IMR-90 (cell line): ENCODE measurements at regions not wholly inside any gene's neighbourhood (a gene's known extent, or its start where the extent isn't known, plus 50 kb on each side); places are given as distances from the start of the nearest gene placed in this dataset.

Experiments used
- ATAC-seq: fragments of 200-7000 bp; cut with Tn5 transposase; 2 replicates; pipeline ENCODE4 v1.9.1; 2020; ENCODE audit warnings: low read depth, mild to moderate bottlenecking, moderate library complexity
- BruUV-seq: library from RNA; stranded (reverse); fragments of 400-500 nt; replicated peaks from 2 replicates; lab custom pipeline; 2021; lab: Mats Ljungman, UMichigan
- CTCF ChIA-PET: fragments of 300-600 bp; formaldehyde crosslinking; extraction: SDS; loops from one replicate; lab custom pipeline; 2021; ENCODE audit warnings: antibody characterized with exemption; lab: Yijun Ruan, JAX
- POLR2A ChIA-PET: fragments of 300-600 bp; sonication (Branson Sonifier 250); formaldehyde crosslinking; loops from one replicate; lab custom pipeline; 2022; ENCODE audit warnings: antibody characterized with exemption; ENCODE audit not compliant: unreplicated experiment; lab: Charles Lee
- DNase-seq: peaks from one replicate; pipeline ENCODE4 v3.0.0; 2013
- H2AFZ ChIP-seq: replicated peaks from 2 replicates; pipeline ENCODE3; 2013; ENCODE audit warnings: low read length, mild to moderate bottlenecking; ENCODE audit not compliant: poor library complexity
- H2AK5ac ChIP-seq: 2 replicates; pipeline ENCODE4 v1.6.1; 2013; ENCODE audit warnings: low read depth, low read length, inconsistent platforms
- H2AK9ac ChIP-seq: replicated peaks from 2 replicates; pipeline ENCODE3; 2013; ENCODE audit warnings: mild to moderate bottlenecking, low read depth, low read length, moderate library complexity; ENCODE audit not compliant: poor library complexity
- H2BK120ac ChIP-seq: 2 replicates; pipeline ENCODE4 v1.6.1; 2013; ENCODE audit warnings: low read depth, low read length, inconsistent platforms
- H2BK15ac ChIP-seq: 3 replicates; pipeline ENCODE4 v1.6.1; 2013; ENCODE audit warnings: low read depth, low read length, inconsistent platforms
- H2BK20ac ChIP-seq: 2 replicates; pipeline ENCODE4 v1.6.1; 2013; ENCODE audit warnings: low read depth, mild to moderate bottlenecking, inconsistent platforms, low read length, moderate library complexity
- H2BK5ac ChIP-seq: 2 replicates; pipeline ENCODE4 v1.6.1; 2013; ENCODE audit warnings: mild to moderate bottlenecking, low read depth, low read length, inconsistent platforms; ENCODE audit not compliant: poor library complexity, severe bottlenecking
- H3K14ac ChIP-seq: replicated peaks from 2 replicates; pipeline ENCODE4 v1.6.1; 2013; ENCODE audit warnings: low read depth, low read length, inconsistent platforms
- H3K18ac ChIP-seq: 2 replicates; pipeline ENCODE4 v1.6.1; 2013; ENCODE audit warnings: low read depth, low read length, control low read depth
- H3K23ac ChIP-seq: 2 replicates; pipeline ENCODE4 v1.6.1; 2013; ENCODE audit warnings: low read depth, low read length, inconsistent platforms
- H3K27ac ChIP-seq: 2 replicates; pipeline ENCODE4 v1.5.1; 2013; ENCODE audit warnings: mild to moderate bottlenecking, control low read depth, low read length; ENCODE audit not compliant: insufficient read depth
- H3K27me3 ChIP-seq: 2 replicates; pipeline ENCODE4 v1.6.1; 2013; ENCODE audit warnings: low read length; ENCODE audit not compliant: control insufficient read depth, insufficient read depth
- H3K36me3 ChIP-seq: 2 replicates; pipeline ENCODE4 v1.6.1; 2013; ENCODE audit warnings: low read length, mixed read lengths; ENCODE audit not compliant: control insufficient read depth, insufficient read depth
- H3K4ac ChIP-seq: 2 replicates; pipeline ENCODE4 v1.6.1; 2013; ENCODE audit warnings: low read depth, low read length, inconsistent platforms
- H3K4me1 ChIP-seq: 2 replicates; pipeline ENCODE4 v1.6.1; 2013; ENCODE audit warnings: low read length, mixed read lengths; ENCODE audit not compliant: control insufficient read depth, insufficient read depth
- H3K4me2 ChIP-seq: 2 replicates; pipeline ENCODE4 v1.6.1; 2013; ENCODE audit warnings: low read depth, mild to moderate bottlenecking, control low read depth, low read length, moderate library complexity
- H3K4me3 ChIP-seq: 2 replicates; pipeline ENCODE4 v1.5.1; 2013; ENCODE audit warnings: low read depth, mild to moderate bottlenecking, control low read depth, low read length, moderate library complexity; ENCODE audit not compliant: insufficient read depth
- H3K56ac ChIP-seq: 2 replicates; pipeline ENCODE4 v1.6.1; 2013; ENCODE audit warnings: low read length, inconsistent platforms; ENCODE audit not compliant: insufficient read depth; ENCODE audit errors: extremely low read depth
- H3K79me1 ChIP-seq, 2 experiments: 2 replicates each; pipeline ENCODE4 v1.6.1; 2013; ENCODE audit warnings: low read length in 2 of 2, inconsistent platforms in 1 of 2, low read depth in 1 of 2
- H3K9ac ChIP-seq: 2 replicates; pipeline ENCODE4 v1.6.1; 2013; ENCODE audit warnings: low read depth, low read length, control low read depth
- H3K9me1 ChIP-seq: 2 replicates; pipeline ENCODE4 v1.6.1; 2013; ENCODE audit warnings: low read length, inconsistent platforms; ENCODE audit not compliant: insufficient read depth
- H3K9me3 ChIP-seq: 2 replicates; pipeline ENCODE4 v1.6.1; 2013; ENCODE audit warnings: low read length; ENCODE audit not compliant: control insufficient read depth, insufficient read depth
- H4K20me1 ChIP-seq: 2 replicates; pipeline ENCODE4 v1.6.1; 2013; ENCODE audit warnings: low read length, inconsistent platforms; ENCODE audit not compliant: insufficient read depth
- H4K5ac ChIP-seq: 2 replicates; pipeline ENCODE4 v1.6.1; 2013; ENCODE audit warnings: mild to moderate bottlenecking, low read depth, low read length, control low read depth
- H4K8ac ChIP-seq, 2 experiments: 2 replicates each; pipeline ENCODE4 v1.6.1; 2013; ENCODE audit warnings: low read depth in 2 of 2, low read length in 2 of 2, control low read depth in 1 of 2, inconsistent platforms in 1 of 2
- H4K91ac ChIP-seq: 2 replicates; pipeline ENCODE4 v1.6.1; 2013; ENCODE audit warnings: low read depth, low read length, inconsistent platforms; ENCODE audit not compliant: insufficient read depth
- BHLHE40 ChIP-seq: fragments of 150-350 bp; IDR thresholded peaks from 2 replicates; pipeline ENCODE4 v1.6.1; 2016; ENCODE audit warnings: mild to moderate bottlenecking, low read depth, low read length
- CEBPB ChIP-seq: IDR thresholded peaks from 2 replicates; pipeline ENCODE4 v1.6.1; 2012; ENCODE audit warnings: low read depth, low read length, improper control_type of control experiment
- CHD1 ChIP-seq: IDR thresholded peaks from 2 replicates; pipeline ENCODE4 v1.6.1; 2012; ENCODE audit warnings: low read depth, low read length, improper control_type of control experiment
- FOS ChIP-seq: fragments of 150-350 bp; IDR thresholded peaks from 2 replicates; pipeline ENCODE4 v1.6.1; 2016; ENCODE audit warnings: low read depth, low read length
- MAFK ChIP-seq: IDR thresholded peaks from 2 replicates; pipeline ENCODE4 v1.6.1; 2012; ENCODE audit warnings: low read depth, low read length, improper control_type of control experiment
- MAZ ChIP-seq: IDR thresholded peaks from 2 replicates; pipeline ENCODE4 v1.6.1; 2012; ENCODE audit warnings: low read depth, mild to moderate bottlenecking, low read length, improper control_type of control experiment, moderate library complexity, borderline replicate concordance
- MXI1 ChIP-seq: IDR thresholded peaks from 2 replicates; pipeline ENCODE4 v1.6.1; 2012; ENCODE audit warnings: low read depth, mild to moderate bottlenecking, low read length, moderate library complexity, borderline replicate concordance
- NFE2L2 ChIP-seq: fragments of 150-350 bp; IDR thresholded peaks from 2 replicates; pipeline ENCODE4 v1.6.1; 2016; ENCODE audit warnings: low read depth, mild to moderate bottlenecking, low read length
- POLR2A ChIP-seq: IDR thresholded peaks from 2 replicates; pipeline ENCODE4 v1.6.1; 2012; ENCODE audit warnings: mild to moderate bottlenecking, low read depth, low read length
- RAD21 ChIP-seq: IDR thresholded peaks from 2 replicates; pipeline ENCODE4 v1.6.1; 2012; ENCODE audit warnings: low read length, improper control_type of control experiment
- RCOR1 ChIP-seq: IDR thresholded peaks from 2 replicates; pipeline ENCODE4 v1.6.1; 2012; ENCODE audit warnings: mild to moderate bottlenecking, low read length, improper control_type of control experiment; ENCODE audit not compliant: insufficient replicate concordance
- RFX5 ChIP-seq: IDR thresholded peaks from 2 replicates; pipeline ENCODE4 v1.8.0; 2012; ENCODE audit warnings: low read depth, mild to moderate bottlenecking, low read length, moderate library complexity
- SMC3 ChIP-seq: fragments of 150-350 bp; IDR thresholded peaks from 2 replicates; pipeline ENCODE4 v1.6.1; 2016; ENCODE audit warnings: low read depth, mild to moderate bottlenecking, antibody characterized with exemption, low read length, moderate library complexity
- WGBS, 2 experiments: methylation state at CpG; one replicate each; pipeline versions ENCODE4 v1.1.5 to v1.1.7; 2013; ENCODE audit warnings: missing lambda C conversion rate in 2 of 2; ENCODE audit not compliant: insufficient read length in 1 of 2; ENCODE audit errors: extremely low coverage in 2 of 2; 5-methylcytosine and 5-hydroxymethylcytosine counted together
- dilution Hi-C: fragments of 300-500 bp; cut with HindIII; formaldehyde crosslinking; loops from one replicate; pipeline ENCODE4 v1.14.3; 2018; ENCODE audit warnings: low sequenced_read_pairs; ENCODE audit not compliant: unreplicated experiment
- in situ Hi-C: fragments of 300-500 bp; cut with MboI; formaldehyde crosslinking; loops from 3 replicates; pipeline ENCODE4 v1.14.3; 2019; ENCODE audit warnings: low sequenced_read_pairs, inconsistent platforms, mixed read lengths
- intact Hi-C: fragments of 100-400 bp; cut with micrococcal nuclease; formaldehyde crosslinking; loops from 2 replicates; pipeline ENCODE4 v1.10.0; 2022
- TF ChIP-seq, protein P1 (sequence below): fragments of 150-350 bp; IDR thresholded peaks from 2 replicates; pipeline ENCODE4 v1.6.1; 2016; ENCODE audit warnings: low read depth, mild to moderate bottlenecking, low read length, moderate library complexity, borderline replicate concordance
- TF ChIP-seq, protein P2 (sequence below): conservative IDR thresholded peaks from 2 replicates; pipeline ENCODE4 v1.5.1; 2012; ENCODE audit warnings: mild to moderate bottlenecking, low read depth, low read length, improper control_type of control experiment
- TF ChIP-seq, protein P3 (sequence below): fragments of 150-350 bp; IDR thresholded peaks from 2 replicates; pipeline ENCODE4 v1.6.1; 2017; ENCODE audit warnings: mild to moderate bottlenecking, antibody characterized with exemption, low read length, low read depth

DNA sequence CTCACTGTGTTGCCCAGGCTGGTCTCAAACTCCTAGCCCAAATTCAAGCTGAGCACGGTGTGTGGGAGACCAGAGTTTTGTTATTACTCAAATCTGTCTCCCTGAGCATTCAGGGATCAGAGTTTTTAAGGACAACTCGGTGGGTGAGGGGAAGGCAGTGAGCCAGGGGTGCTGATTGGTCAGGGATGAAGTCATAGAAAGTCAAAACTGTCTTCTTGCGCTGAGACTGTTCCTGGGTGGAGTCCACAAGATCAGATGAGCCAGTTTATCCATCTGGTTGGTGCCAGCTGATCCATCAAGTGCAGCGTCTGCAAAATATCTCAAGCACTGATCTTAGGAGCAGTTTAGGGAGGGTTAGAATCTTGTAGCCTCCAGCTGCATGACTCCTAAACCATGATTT, 346.3 kb downstream of the TMEM114 start:
- CTCF ChIA-PET = no interaction called here
- POLR2A ChIA-PET = no interaction called here
- DNase-seq (no peak), ATAC-seq (no peak)
- in situ Hi-C loops = no loop called here
- Histone ChIP-seq H2BK5ac (no peak overlapping the region), H4K5ac (no peak overlapping the region), H3K4me1 (no peaks in the 10 kb centered on the region), H3K4ac (no peak overlapping the region), H4K91ac (no peak overlapping the region), H4K20me1 (no peaks in the 10 kb centered on the region), H3K79me1 (no peaks in the 10 kb centered on the region), H3K9me1 (no peaks in the 10 kb centered on the region), H3K14ac (no peak overlapping the region), H3K56ac (no peak overlapping the region), H2AK9ac (no peak overlapping the region), H3K36me3 (no peaks in the 10 kb centered on the region), H3K18ac (no peak overlapping the region), H4K8ac (no peak overlapping the region), H3K9me3 (peaks cover 15% of the 10 kb centered on the region), H2AK5ac (no peak overlapping the region), H2BK15ac (no peak overlapping the region), H3K4me3 (no peak overlapping the region), H3K4me2 (no peak overlapping the region), H3K27me3 (no peaks in the 10 kb centered on the region), H2BK20ac (no peak overlapping the region), H2AFZ (no peak overlapping the region), H3K23ac (no peak overlapping the region), H3K9ac (no peak overlapping the region), H3K27ac (no peak overlapping the region), H2BK120ac (no peak overlapping the region)
- TF ChIP-seq CEBPB (no peak), MAZ (no peak), RFX5 (no peak), RAD21 (no peak), RCOR1 (no peak), CHD1 (no peak), MAFK (no peak), MXI1 (no peak), FOS (no peak), POLR2A (no peak), SMC3 (no peak), NFE2L2 (no peak), BHLHE40 (no peak)
- TF ChIP-seq, protein P1, sequence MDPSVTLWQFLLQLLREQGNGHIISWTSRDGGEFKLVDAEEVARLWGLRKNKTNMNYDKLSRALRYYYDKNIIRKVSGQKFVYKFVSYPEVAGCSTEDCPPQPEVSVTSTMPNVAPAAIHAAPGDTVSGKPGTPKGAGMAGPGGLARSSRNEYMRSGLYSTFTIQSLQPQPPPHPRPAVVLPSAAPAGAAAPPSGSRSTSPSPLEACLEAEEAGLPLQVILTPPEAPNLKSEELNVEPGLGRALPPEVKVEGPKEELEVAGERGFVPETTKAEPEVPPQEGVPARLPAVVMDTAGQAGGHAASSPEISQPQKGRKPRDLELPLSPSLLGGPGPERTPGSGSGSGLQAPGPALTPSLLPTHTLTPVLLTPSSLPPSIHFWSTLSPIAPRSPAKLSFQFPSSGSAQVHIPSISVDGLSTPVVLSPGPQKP = no peak
- TF ChIP-seq, protein P2, sequence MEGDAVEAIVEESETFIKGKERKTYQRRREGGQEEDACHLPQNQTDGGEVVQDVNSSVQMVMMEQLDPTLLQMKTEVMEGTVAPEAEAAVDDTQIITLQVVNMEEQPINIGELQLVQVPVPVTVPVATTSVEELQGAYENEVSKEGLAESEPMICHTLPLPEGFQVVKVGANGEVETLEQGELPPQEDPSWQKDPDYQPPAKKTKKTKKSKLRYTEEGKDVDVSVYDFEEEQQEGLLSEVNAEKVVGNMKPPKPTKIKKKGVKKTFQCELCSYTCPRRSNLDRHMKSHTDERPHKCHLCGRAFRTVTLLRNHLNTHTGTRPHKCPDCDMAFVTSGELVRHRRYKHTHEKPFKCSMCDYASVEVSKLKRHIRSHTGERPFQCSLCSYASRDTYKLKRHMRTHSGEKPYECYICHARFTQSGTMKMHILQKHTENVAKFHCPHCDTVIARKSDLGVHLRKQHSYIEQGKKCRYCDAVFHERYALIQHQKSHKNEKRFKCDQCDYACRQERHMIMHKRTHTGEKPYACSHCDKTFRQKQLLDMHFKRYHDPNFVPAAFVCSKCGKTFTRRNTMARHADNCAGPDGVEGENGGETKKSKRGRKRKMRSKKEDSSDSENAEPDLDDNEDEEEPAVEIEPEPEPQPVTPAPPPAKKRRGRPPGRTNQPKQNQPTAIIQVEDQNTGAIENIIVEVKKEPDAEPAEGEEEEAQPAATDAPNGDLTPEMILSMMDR = no peak
- TF ChIP-seq, protein P3, sequence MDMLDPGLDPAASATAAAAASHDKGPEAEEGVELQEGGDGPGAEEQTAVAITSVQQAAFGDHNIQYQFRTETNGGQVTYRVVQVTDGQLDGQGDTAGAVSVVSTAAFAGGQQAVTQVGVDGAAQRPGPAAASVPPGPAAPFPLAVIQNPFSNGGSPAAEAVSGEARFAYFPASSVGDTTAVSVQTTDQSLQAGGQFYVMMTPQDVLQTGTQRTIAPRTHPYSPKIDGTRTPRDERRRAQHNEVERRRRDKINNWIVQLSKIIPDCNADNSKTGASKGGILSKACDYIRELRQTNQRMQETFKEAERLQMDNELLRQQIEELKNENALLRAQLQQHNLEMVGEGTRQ = no peak
- no TSS peak for BruUV-seq
- intact Hi-C loops = no loop called here
- dilution Hi-C loops = no loop called here
- WGBS, 2 experiments = 20% methylated on average over 1 of the region's 4 CpGs; no CpG with 5 or more reads in 1 of the 2 experiments
